Tibial nerve (tissue), 4 donors: ENCODE measurements at regions not wholly inside any gene's neighbourhood (a gene's known extent, or its start where the extent isn't known, plus 50 kb on each side); places are given as distances from the start of the nearest gene placed in this dataset.

Experiments used
- DNase-seq, 2 donors: peaks; one replicate each; pipeline ENCODE4 v3.0.0-alpha.2; 2019; ENCODE audit warnings: low spot score in 2 of 2
- H3K27ac ChIP-seq, 4 donors: fragments of 200-600 bp; sonication (generic) in 3 of 4; one replicate each; pipeline ENCODE4 v1.5.1; 2017 to 2019; ENCODE audit warnings: mild to moderate bottlenecking in 1 of 4
- H3K27me3 ChIP-seq, 2 donors: fragments of 200-600 bp; sonication (generic) in 1 of 2; one replicate each; pipeline versions ENCODE4 v1.5.1 to v1.6.0; 2017 to 2019
- H3K36me3 ChIP-seq, 3 donors: fragments of 200-600 bp; sonication (generic); one replicate each; pipeline ENCODE4 v1.5.1; 2018 to 2019
- H3K4me1 ChIP-seq, 4 donors: fragments of 200-600 bp; sonication (generic) in 3 of 4; one replicate each; pipeline ENCODE4 v1.5.1; 2017 to 2019
- H3K4me3 ChIP-seq, 4 donors: fragments of 200-600 bp; sonication (generic) in 3 of 4; one replicate each; pipeline ENCODE4 v1.5.1; 2017 to 2019; ENCODE audit warnings: mild to moderate bottlenecking in 1 of 4, moderate library complexity in 1 of 4
- H3K9me3 ChIP-seq, 4 donors: fragments of 200-600 bp; sonication (generic) in 3 of 4; one replicate each; pipeline ENCODE4 v1.5.1; 2017 to 2019
- EP300 ChIP-seq, 2 donors: sonication (generic); formaldehyde crosslinking; IDR thresholded peaks; one replicate each; pipeline ENCODE4 v1.6.1; 2017; ENCODE audit warnings: antibody characterized with exemption in 2 of 2, mild to moderate bottlenecking in 1 of 2
- POLR2A ChIP-seq, 2 donors: fragments of 450-650 bp; IDR thresholded peaks; one replicate each; pipeline ENCODE4 v1.6.1; 2017; ENCODE audit warnings: antibody characterized with exemption in 2 of 2, mild to moderate bottlenecking in 2 of 2, moderate library complexity in 2 of 2
- WGBS, 2 donors: methylation state at CpG; one replicate each; pipeline ENCODE4 v1.1.5; 2018; 5-methylcytosine and 5-hydroxymethylcytosine counted together
- TF ChIP-seq, protein P1 (sequence below), 5 experiments: fragments of 200-600 bp in 3 of 5; fragments of 450-650 bp in 2 of 5; sonication (generic) in 3 of 5; IDR thresholded peaks; one replicate each; pipeline ENCODE4 v1.5.1; 2016 to 2019; ENCODE audit warnings: antibody characterized with exemption in 5 of 5, mild to moderate bottlenecking in 3 of 5, moderate library complexity in 2 of 5

DNA sequence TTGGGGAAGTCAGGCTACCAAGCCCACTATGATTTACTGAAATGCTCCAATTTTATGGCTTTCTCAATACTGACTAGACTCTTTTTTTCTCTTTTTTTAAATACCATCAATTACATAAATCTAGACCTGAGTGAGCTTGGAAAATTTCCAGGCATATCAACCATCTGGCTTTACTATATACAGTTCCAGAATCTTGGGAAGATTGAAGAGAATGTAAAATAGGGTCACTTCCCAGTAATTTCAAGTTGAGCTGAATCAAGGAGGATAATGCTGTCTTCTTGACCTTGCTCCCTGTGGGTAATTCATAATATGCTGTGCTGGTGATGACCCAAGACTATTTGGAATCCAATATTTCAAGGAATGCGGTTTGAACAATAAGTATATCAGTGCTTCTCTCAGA lies 108.1 kb downstream of the MAP3K21 start:
- 34 to 59% methylated on average over 1 of the region's 1 CpG for WGBS, 2 donors
- no peaks in the 10 kb centered on the region for H3K4me1 ChIP-seq
- no peak overlapping the region for H3K4me3 ChIP-seq
- H3K9me3 ChIP-seq = no peaks in the 10 kb centered on the region
- no peaks in the 10 kb centered on the region for H3K36me3 ChIP-seq
- DNase-seq = no peak
- H3K27ac ChIP-seq = no peak overlapping the region
- no peak for TF ChIP-seq EP300 (IDR thresholded peaks at IDR 0.05)
- no peak for TF ChIP-seq POLR2A (IDR thresholded peaks at IDR 0.05)
- TF ChIP-seq, protein P1, sequence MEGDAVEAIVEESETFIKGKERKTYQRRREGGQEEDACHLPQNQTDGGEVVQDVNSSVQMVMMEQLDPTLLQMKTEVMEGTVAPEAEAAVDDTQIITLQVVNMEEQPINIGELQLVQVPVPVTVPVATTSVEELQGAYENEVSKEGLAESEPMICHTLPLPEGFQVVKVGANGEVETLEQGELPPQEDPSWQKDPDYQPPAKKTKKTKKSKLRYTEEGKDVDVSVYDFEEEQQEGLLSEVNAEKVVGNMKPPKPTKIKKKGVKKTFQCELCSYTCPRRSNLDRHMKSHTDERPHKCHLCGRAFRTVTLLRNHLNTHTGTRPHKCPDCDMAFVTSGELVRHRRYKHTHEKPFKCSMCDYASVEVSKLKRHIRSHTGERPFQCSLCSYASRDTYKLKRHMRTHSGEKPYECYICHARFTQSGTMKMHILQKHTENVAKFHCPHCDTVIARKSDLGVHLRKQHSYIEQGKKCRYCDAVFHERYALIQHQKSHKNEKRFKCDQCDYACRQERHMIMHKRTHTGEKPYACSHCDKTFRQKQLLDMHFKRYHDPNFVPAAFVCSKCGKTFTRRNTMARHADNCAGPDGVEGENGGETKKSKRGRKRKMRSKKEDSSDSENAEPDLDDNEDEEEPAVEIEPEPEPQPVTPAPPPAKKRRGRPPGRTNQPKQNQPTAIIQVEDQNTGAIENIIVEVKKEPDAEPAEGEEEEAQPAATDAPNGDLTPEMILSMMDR (IDR thresholded peaks at IDR 0.05) = no peak
- no peaks in the 10 kb centered on the region for H3K27me3 ChIP-seq

DNA sequence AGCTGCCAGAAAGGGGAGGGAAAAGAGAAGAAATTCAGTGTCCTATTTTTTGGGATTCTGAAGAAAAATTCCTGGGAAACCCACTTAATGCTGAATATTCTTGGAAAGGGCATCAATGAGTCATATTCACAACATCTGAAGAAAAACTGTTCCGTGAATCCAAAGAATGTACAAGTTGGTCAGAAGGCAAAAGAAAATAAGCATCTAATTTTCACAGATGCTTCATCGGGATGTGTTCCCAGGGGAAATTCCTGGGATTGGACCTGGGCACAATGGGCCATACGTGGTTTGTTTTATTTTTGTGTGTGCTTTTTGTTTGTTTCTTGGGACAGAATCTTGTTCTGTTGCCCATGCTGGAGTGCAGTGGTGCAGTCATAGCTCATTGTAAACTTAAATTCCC lies 112.2 kb downstream of the MAP3K21 start:
- H3K4me3 ChIP-seq = no peak overlapping the region
- H3K27me3 ChIP-seq = no peaks in the 10 kb centered on the region
- peaks cover 0 to 4% (median 0%) of the 10 kb centered on the region in 4 donors for H3K9me3 ChIP-seq
- DNase-seq = no peak
- WGBS, 2 donors = 24 to 29% methylated on average over 3 of the region's 3 CpGs
- no peak overlapping the region for H3K27ac ChIP-seq
- TF ChIP-seq EP300 (IDR thresholded peaks at IDR 0.05) (no peak), POLR2A (IDR thresholded peaks at IDR 0.05) (no peak)
- TF ChIP-seq, protein P1 (IDR thresholded peaks at IDR 0.05) = no peak
- H3K36me3 ChIP-seq = no peaks in the 10 kb centered on the region
- peaks cover 0 to 4% (median 0%) of the 10 kb centered on the region in 4 donors for H3K4me1 ChIP-seq

DNA sequence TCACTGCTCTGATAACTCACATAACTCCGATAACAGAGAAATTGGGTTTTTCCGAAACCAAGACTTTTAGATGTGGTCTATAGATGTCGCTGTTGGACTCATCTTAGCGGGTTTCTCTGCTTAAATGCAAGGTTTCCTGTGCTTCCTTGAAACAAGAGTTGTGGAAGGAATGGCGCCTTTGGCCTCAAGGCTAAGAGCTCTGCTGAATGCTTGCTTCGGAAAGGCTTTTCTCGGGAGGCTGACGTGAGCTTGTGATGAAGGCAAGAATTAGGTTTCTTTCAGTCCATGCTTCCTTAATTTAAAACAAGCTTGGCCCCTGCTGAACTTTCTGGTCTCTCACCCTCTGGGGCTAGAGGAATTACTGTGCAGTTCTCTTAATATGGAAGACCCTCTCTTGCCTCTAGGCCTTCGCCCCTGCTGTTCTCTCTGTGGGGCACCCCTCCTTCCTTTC lies 113.5 kb downstream of the MAP3K21 start:
- 10 to 12% methylated on average over 9 of the region's 9 CpGs for WGBS, 2 donors

DNA sequence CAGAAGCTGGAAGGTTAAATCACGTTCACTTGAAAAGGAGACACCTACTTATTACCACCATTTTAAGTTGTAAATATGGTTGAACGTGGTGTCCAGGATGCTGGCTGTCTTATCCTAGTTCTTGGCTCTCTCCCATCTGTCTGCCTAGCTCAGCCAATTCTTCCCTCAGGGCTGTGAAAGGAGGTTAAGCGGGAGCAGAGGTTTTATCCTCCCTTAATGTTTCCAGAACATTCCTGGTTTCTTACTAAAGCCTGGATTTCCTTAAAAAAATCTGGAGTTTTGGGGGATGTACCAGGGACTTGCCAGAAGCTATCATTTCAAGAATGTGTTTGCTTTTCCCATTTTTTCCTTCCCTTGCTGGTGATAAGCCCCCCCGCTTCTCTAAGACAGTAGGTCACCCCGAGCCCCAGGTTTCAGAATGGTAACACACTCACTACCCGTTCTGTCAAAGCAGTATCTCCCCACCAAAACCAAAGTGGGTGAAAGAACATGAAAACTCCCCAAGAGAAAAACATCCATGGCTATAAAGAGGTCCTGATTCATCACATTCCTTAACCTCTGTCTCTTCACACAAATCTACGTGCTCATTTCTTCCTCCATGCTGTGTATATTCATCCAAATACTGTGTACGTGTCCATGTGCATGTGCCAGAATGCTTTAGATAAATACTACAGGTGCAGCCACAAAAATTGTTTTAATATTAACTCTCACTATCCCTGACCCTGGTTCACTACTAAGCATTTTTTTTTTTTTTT lies 114.7 kb downstream of the MAP3K21 start:
- no peak overlapping the region for H3K4me3 ChIP-seq
- H3K27me3 ChIP-seq = no peaks in the 10 kb centered on the region
- 62 to 68% methylated on average over 8 of the region's 8 CpGs for WGBS, 2 donors
- no peaks in the 10 kb centered on the region for H3K36me3 ChIP-seq
- TF ChIP-seq POLR2A (IDR thresholded peaks at IDR 0.05) = no peak
- TF ChIP-seq EP300 (IDR thresholded peaks at IDR 0.05) = no peak
- TF ChIP-seq, protein P1 (IDR thresholded peaks at IDR 0.05) = no peak
- H3K9me3 ChIP-seq = peaks cover 0 to 11% (median 0%) of the 10 kb centered on the region in 4 donors
- peaks cover 0 to 4% (median 0%) of the 10 kb centered on the region in 4 donors for H3K4me1 ChIP-seq
- no peak overlapping the region for H3K27ac ChIP-seq
- DNase-seq = no peak

More for the DNA sequence above, 113.5 kb downstream of the MAP3K21 start:
- peaks cover 0 to 11% (median 0%) of the 10 kb centered on the region in 4 donors for H3K9me3 ChIP-seq
- H3K4me3 ChIP-seq = no peak overlapping the region
- TF ChIP-seq, protein P1 (IDR thresholded peaks at IDR 0.05) = peak; percentile 39 to 54 (median 49)
- TF ChIP-seq POLR2A (IDR thresholded peaks at IDR 0.05) = no peak
- DNase-seq = peak in 1 of 2 donors; percentile 19
- H3K27me3 ChIP-seq = no peaks in the 10 kb centered on the region
- peaks cover 0 to 4% (median 0%) of the 10 kb centered on the region in 4 donors for H3K4me1 ChIP-seq
- H3K36me3 ChIP-seq = no peaks in the 10 kb centered on the region
- H3K27ac ChIP-seq = no peak overlapping the region

DNA sequence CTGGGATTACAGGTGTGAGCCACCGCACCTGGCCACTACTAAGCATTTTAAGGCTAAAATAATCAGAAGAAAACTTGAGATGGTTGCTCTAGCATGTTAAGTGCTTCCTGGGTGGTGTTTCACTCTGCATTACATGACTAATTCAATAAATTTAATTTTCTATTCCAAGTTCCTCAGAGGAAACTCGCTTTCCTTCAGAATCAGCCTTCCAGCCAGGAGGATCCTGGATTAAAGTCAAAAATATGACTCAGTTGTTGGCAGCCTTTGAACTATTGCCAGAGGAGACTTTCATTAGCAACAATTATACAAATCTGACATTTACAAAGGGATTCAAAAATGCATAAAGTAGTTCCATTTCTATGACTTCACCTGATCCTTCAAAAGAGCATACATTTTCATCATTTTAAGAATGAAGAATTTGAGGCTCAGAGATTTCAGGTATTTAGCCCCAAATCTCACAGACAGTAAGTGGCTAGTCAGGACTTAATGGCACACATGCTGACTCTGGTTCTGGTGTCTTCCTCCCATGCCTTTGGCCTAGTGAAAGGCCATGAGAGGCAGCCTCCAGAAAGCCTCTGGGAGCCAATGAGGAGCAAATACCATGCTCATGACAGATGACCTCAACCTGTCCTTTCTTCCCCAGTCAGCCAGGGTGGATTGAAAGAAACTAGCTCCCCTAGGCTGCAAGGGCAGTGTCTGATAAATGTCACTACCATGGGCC lies 115.7 kb downstream of the MAP3K21 start:
- no peak overlapping the region for H3K4me3 ChIP-seq
- WGBS, 2 donors = 44 to 56% methylated on average over 2 of the region's 2 CpGs
- H3K27me3 ChIP-seq = no peaks in the 10 kb centered on the region
- peaks cover 0 to 11% (median 0%) of the 10 kb centered on the region in 4 donors for H3K9me3 ChIP-seq
- no peaks in the 10 kb centered on the region for H3K36me3 ChIP-seq
- peaks cover 0 to 4% (median 0%) of the 10 kb centered on the region in 4 donors for H3K4me1 ChIP-seq
- no peak overlapping the region for H3K27ac ChIP-seq
- TF ChIP-seq POLR2A (IDR thresholded peaks at IDR 0.05) (no peak), EP300 (IDR thresholded peaks at IDR 0.05) (no peak)
- TF ChIP-seq, protein P1 (IDR thresholded peaks at IDR 0.05) = no peak
- no peak for DNase-seq
